SK-N-SH treated with all-trans-retinoic acid at 6 μM for 48 hours (cell line): ENCODE measurements at regions not wholly inside any gene's neighbourhood (a gene's known extent, or its start where the extent isn't known, plus 50 kb on each side); places are given as distances from the start of the nearest gene placed in this dataset.
"Not testable (repeated sequence)": the region's sequence is repeated elsewhere in the genome, so short reads cannot be mapped to it uniquely, and the experiment has no call there.

Experiments
- ATAC-seq: fragments of 200-7000 bp; cut with Tn5 transposase; 3 replicates; pipeline ENCODE4 v1.9.1; 2020; ENCODE audit warnings: mild to moderate bottlenecking, moderate library complexity
- ARNTL ChIP-seq: fragments of 450-650 bp; formaldehyde crosslinking; IDR thresholded peaks from 2 replicates; pipeline ENCODE4 v1.5.0; 2020; ENCODE audit warnings: low read depth, mild to moderate bottlenecking, moderate library complexity, borderline replicate concordance
- CREB5 ChIP-seq: fragments of 250-450 bp; sonication (Bioruptor Pico); IDR thresholded peaks from 2 replicates; pipeline ENCODE4 v1.5.1; 2020; ENCODE audit warnings: low read depth, mild to moderate bottlenecking, moderate library complexity
- CSDC2 ChIP-seq: fragments of 250-450 bp; sonication (Bioruptor Pico); IDR thresholded peaks from 2 replicates; pipeline ENCODE4 v1.5.0; 2020; ENCODE audit warnings: mild to moderate bottlenecking, moderate library complexity
- CSRNP3 ChIP-seq: fragments of 250-450 bp; sonication (Bioruptor Pico); IDR thresholded peaks from 2 replicates; pipeline ENCODE4 v1.5.1; 2021; ENCODE audit warnings: mild to moderate bottlenecking, moderate library complexity
- ESRRG ChIP-seq: fragments of 250-450 bp; sonication (Bioruptor Pico); IDR thresholded peaks from 2 replicates; pipeline ENCODE4 v1.6.1; 2021; ENCODE audit warnings: mild to moderate bottlenecking
- ISL1 ChIP-seq: fragments of 250-450 bp; sonication (Bioruptor Pico); IDR thresholded peaks from 2 replicates; pipeline ENCODE4 v2.1.2; 2022; ENCODE audit warnings: mild to moderate bottlenecking, moderate library complexity
- OSR1 ChIP-seq: fragments of 250-450 bp; sonication (Bioruptor Pico); IDR thresholded peaks from 2 replicates; pipeline ENCODE4 v1.8.0; 2022; ENCODE audit warnings: moderate library complexity, mild to moderate bottlenecking, inconsistent platforms
- PATZ1 ChIP-seq: fragments of 250-450 bp; sonication (Bioruptor Pico); IDR thresholded peaks from 2 replicates; pipeline ENCODE4 v1.8.0; 2020; ENCODE audit warnings: mild to moderate bottlenecking, moderate library complexity, borderline replicate concordance
- POU6F1 ChIP-seq: fragments of 250-450 bp; sonication (Bioruptor Pico); IDR thresholded peaks from 2 replicates; pipeline ENCODE4 v1.8.0; 2021; ENCODE audit warnings: low read depth, mild to moderate bottlenecking, moderate library complexity, borderline replicate concordance
- PPARA ChIP-seq: fragments of 250-450 bp; sonication (Bioruptor Pico); IDR thresholded peaks from 2 replicates; pipeline ENCODE4 v1.5.0; 2020; ENCODE audit warnings: mild to moderate bottlenecking, borderline replicate concordance
- RARB ChIP-seq: fragments of 250-450 bp; sonication (Bioruptor Pico); IDR thresholded peaks from 2 replicates; pipeline ENCODE4 v1.8.0; 2021; ENCODE audit warnings: mild to moderate bottlenecking, moderate library complexity
- SNAI2 ChIP-seq: fragments of 250-450 bp; sonication (Bioruptor Pico); IDR thresholded peaks from 2 replicates; pipeline ENCODE4 v1.5.0; 2020; ENCODE audit warnings: mild to moderate bottlenecking, moderate library complexity
- TCF4 ChIP-seq: fragments of 250-450 bp; sonication (Bioruptor Pico); IDR thresholded peaks from 2 replicates; pipeline ENCODE4 v1.8.0; 2021; ENCODE audit warnings: mild to moderate bottlenecking, moderate library complexity, borderline replicate concordance
- TOX ChIP-seq: fragments of 250-450 bp; sonication (Bioruptor Pico); IDR thresholded peaks from 2 replicates; pipeline ENCODE4 v1.8.0; 2021; ENCODE audit warnings: mild to moderate bottlenecking, moderate library complexity, borderline replicate concordance
- TSHZ2 ChIP-seq: fragments of 250-450 bp; sonication (Bioruptor Pico); IDR thresholded peaks from 2 replicates; pipeline ENCODE4 v1.5.0; 2020; ENCODE audit warnings: mild to moderate bottlenecking, moderate library complexity
- ZC3H10 ChIP-seq: fragments of 250-450 bp; sonication (Bioruptor Pico); IDR thresholded peaks from 2 replicates; pipeline ENCODE4 v1.5.1; 2021; ENCODE audit warnings: mild to moderate bottlenecking, moderate library complexity
- ZFP3 ChIP-seq: fragments of 250-450 bp; sonication (Bioruptor Pico); IDR thresholded peaks from 2 replicates; pipeline ENCODE4 v1.5.0; 2020; ENCODE audit warnings: mild to moderate bottlenecking, moderate library complexity
- ZFP30 ChIP-seq: fragments of 450-650 bp; formaldehyde crosslinking; IDR thresholded peaks from 2 replicates; pipeline ENCODE4 v1.5.0; 2022; ENCODE audit warnings: mild to moderate bottlenecking, moderate library complexity
- ZNF70 ChIP-seq: fragments of 450-650 bp; formaldehyde crosslinking; IDR thresholded peaks from 2 replicates; pipeline ENCODE4 v1.5.0; 2020; ENCODE audit warnings: mild to moderate bottlenecking, moderate library complexity
- ZNF8 ChIP-seq: fragments of 450-650 bp; formaldehyde crosslinking; IDR thresholded peaks from 2 replicates; pipeline ENCODE4 v1.5.0; 2020; ENCODE audit warnings: mild to moderate bottlenecking, moderate library complexity

GRCh38 chr2:7867867-7868266 is 814.0 kb upstream of the ID2 start:
- TF ChIP-seq SNAI2 (CRISPR knock-in tag) (no peak), TSHZ2 (CRISPR knock-in tag) (no peak), ISL1 (CRISPR knock-in tag) (no peak), PPARA (CRISPR knock-in tag) (no peak), ARNTL (no peak), ZFP30 (CRISPR knock-in tag) (no peak), OSR1 (CRISPR knock-in tag) (no peak), ZNF8 (no peak), ZC3H10 (CRISPR knock-in tag) (no peak), ZFP3 (CRISPR knock-in tag) (no peak), CREB5 (CRISPR knock-in tag) (no peak), TCF4 (CRISPR knock-in tag) (no peak), POU6F1 (CRISPR knock-in tag) (no peak), PATZ1 (CRISPR knock-in tag) (no peak), CSRNP3 (no peak), RARB (CRISPR knock-in tag) (no peak)
- ATAC-seq = no peak

- ATAC-seq = no peak
- TF ChIP-seq ZNF70 (no peak), ZNF8 (no peak), OSR1 (CRISPR knock-in tag) (no peak), TSHZ2 (CRISPR knock-in tag) (no peak), CSRNP3 (no peak), ISL1 (CRISPR knock-in tag) (no peak), ZFP3 (CRISPR knock-in tag) (no peak), ZFP30 (CRISPR knock-in tag) (no peak), CREB5 (CRISPR knock-in tag) (no peak), TOX (CRISPR knock-in tag) (no peak), ARNTL (no peak), TCF4 (CRISPR knock-in tag) (no peak), PPARA (CRISPR knock-in tag) (no peak), ZC3H10 (CRISPR knock-in tag) (no peak), CSDC2 (no peak), POU6F1 (CRISPR knock-in tag) (no peak), ESRRG (no peak)
Observed at GRCh38 chr2:7868836-7869235, 813.0 kb upstream of the ID2 start.

GRCh38 chr2:7876445-7876844 is 805.4 kb upstream of the ID2 start:
- not testable (repeated sequence) for ATAC-seq

GRCh38 chr2:7878266-7878665 is 803.6 kb upstream of the ID2 start:
- not testable (repeated sequence) for ATAC-seq
